ENCODE measurements at regions not wholly inside any gene's neighbourhood (a gene's known extent, or its start where the extent isn't known, plus 50 kb on each side); places are given as distances from the start of the nearest gene placed in this dataset.

DNA sequence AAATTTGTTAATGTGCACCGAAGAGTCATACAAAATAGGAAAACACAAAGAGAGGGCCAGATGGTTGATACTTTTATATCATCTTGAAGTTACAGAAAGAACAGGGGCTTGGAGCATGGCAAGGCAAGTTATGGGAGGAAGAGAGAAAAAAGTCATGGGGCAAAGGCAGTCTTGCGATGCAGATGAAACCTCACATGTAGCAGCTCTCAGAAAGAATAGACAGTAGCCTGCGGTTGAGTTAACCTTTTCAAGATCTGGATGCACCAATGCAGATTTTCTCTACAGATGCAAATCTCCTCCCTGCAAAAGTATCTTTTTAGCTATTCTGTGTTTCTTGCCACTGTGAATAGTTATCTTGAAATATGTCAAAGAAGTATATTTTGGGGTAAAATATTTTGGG is 243.9 kb downstream of the TMEM167A start:
- Histone ChIP-seq H3K36me3 (ENCODE audit: control insufficient read depth in 2 of 2, insufficient read depth in 2 of 2, low read length in 1 of 2) (no peaks in the 10 kb centered on the region), H3K9ac (ENCODE audit: control insufficient read depth, insufficient read depth, low read length) (no peak overlapping the region), H3K27me3 (replicated peaks in 1 of 2; ENCODE audit: control insufficient read depth in 2 of 2, insufficient read depth in 2 of 2, low read length in 1 of 2) (no peaks in the 10 kb centered on the region), H3K4me1 (ENCODE audit: control insufficient read depth, insufficient read depth, low read length) (no peaks in the 10 kb centered on the region), H3K9me3 (replicated peaks; ENCODE audit: control insufficient read depth, insufficient read depth, low read length) (no peaks in the 10 kb centered on the region; the same call in 2 of the 3 replicates), H3K4me2 (ENCODE audit: control insufficient read depth, insufficient read depth) (no peak overlapping the region), H3K27ac (ENCODE audit: control insufficient read depth, insufficient read depth) (no peak overlapping the region), H2AFZ (ENCODE audit: control insufficient read depth, low read depth, low read length) (no peak overlapping the region), H3K4me3 (no peak overlapping the region), H4K20me1 (ENCODE audit: control insufficient read depth, insufficient read depth) (no peaks in the 10 kb centered on the region), H3K79me2 (ENCODE audit: control insufficient read depth, insufficient read depth, low read length) (no peaks in the 10 kb centered on the region)
- ATAC-seq (no peak), FAIRE-seq (no peak), DNase-seq (ENCODE audit: low read depth, low spot score) (no peak)
- 37% methylated on average over 3 of the region's 3 CpGs for WGBS (ENCODE audit: insufficient coverage, insufficient replicate concordance, low lambda C conversion rate, missing lambda C conversion rate)
- in situ Hi-C loops (cut with MboI) (no loop called here), intact Hi-C loops (cut with micrococcal nuclease; ENCODE audit: unreplicated experiment) (no loop called here)
- ChIA-PET RAD21 (ENCODE audit: unreplicated experiment) (no interaction called here), CTCF (no interaction called here), POLR2A (no interaction called here), SMC1A (ENCODE audit: uncharacterized antibody, unreplicated experiment) (interaction anchor here (1.1 kb wide), 1 partner anchor 8 kb away, joined by 4 read pairs; no protein-coding TSS in a partner anchor)
- TF ChIP-seq, protein P1, sequence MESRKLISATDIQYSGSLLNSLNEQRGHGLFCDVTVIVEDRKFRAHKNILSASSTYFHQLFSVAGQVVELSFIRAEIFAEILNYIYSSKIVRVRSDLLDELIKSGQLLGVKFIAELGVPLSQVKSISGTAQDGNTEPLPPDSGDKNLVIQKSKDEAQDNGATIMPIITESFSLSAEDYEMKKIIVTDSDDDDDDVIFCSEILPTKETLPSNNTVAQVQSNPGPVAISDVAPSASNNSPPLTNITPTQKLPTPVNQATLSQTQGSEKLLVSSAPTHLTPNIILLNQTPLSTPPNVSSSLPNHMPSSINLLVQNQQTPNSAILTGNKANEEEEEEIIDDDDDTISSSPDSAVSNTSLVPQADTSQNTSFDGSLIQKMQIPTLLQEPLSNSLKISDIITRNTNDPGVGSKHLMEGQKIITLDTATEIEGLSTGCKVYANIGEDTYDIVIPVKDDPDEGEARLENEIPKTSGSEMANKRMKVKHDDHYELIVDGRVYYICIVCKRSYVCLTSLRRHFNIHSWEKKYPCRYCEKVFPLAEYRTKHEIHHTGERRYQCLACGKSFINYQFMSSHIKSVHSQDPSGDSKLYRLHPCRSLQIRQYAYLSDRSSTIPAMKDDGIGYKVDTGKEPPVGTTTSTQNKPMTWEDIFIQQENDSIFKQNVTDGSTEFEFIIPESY (IDR thresholded peaks at IDR 0.05): no peak
- TF ChIP-seq FOXK2 (IDR thresholded peaks at IDR 0.05) (no peak), POLR2AphosphoS2 (IDR thresholded peaks at IDR 0.05; ENCODE audit: low read depth, low read length) (no peak), SREBF2 (IDR thresholded peaks at IDR 0.05; ENCODE audit: low read length) (no peak), CBFB (IDR thresholded peaks at IDR 0.05; ENCODE audit: low read depth) (no peak), FOXM1 (IDR thresholded peaks at IDR 0.05; ENCODE audit: low read depth, low read length) (no peak), SUZ12 (IDR thresholded peaks at IDR 0.05; ENCODE audit: unreplicated experiment) (no peak), RCOR1 (conservative IDR thresholded peaks at IDR 0.05; ENCODE audit: low read depth, low read length) (no peak)
- BruUV-seq (replicated peaks): no TSS peak

Data from GM12878 (cell line).